ENCODE measurements at regions not wholly inside any gene's neighbourhood (a gene's known extent, or its start where the extent isn't known, plus 50 kb on each side); places are given as distances from the start of the nearest gene placed in this dataset.

GRCh38 chr1:29599071-29599470 is 362.7 kb downstream of the PTPRU start:
- no peak for TF ChIP-seq CTCF (IDR thresholded peaks at IDR 0.05; ENCODE audit: insufficient read depth, low read depth, low read length)
- no peak for TF ChIP-seq EZH2 (IDR thresholded peaks at IDR 0.05; ENCODE audit: insufficient read depth, low read length)
